Middle frontal gyrus (tissue), 1 donor: ENCODE measurements at regions not wholly inside any gene's neighbourhood (a gene's known extent, or its start where the extent isn't known, plus 50 kb on each side); places are given as distances from the start of the nearest gene placed in this dataset.

Source experiments
- DNase-seq: peaks from one replicate; pipeline ENCODE4 v3.0.0-alpha.2; 2015; ENCODE audit warnings: low spot score; ENCODE audit errors: extremely low spot score

GRCh38 chr12:115648463-115648862, 629.0 kb downstream of the MED13L start:
- DNase-seq, result no peak

GRCh38 chr12:115646210-115646609, 631.3 kb downstream of the MED13L start:
- no peak for DNase-seq

GRCh38 chr12:115640929-115641328, 636.6 kb downstream of the MED13L start:
- DNase-seq, result no peak

GRCh38 chr12:115639648-115640012, 637.9 kb downstream of the MED13L start:
- no peak for DNase-seq

GRCh38 chr12:115638733-115639647, 638.5 kb downstream of the MED13L start:
- DNase-seq, result no peak

GRCh38 chr12:115636546-115636945, 640.9 kb downstream of the MED13L start:
- DNase-seq, result no peak

- DNase-seq, result no peak
Measured at GRCh38 chr12:115632308-115632707, 645.2 kb downstream of the MED13L start.

GRCh38 chr12:115630136-115630535, 647.4 kb downstream of the MED13L start:
- no peak for DNase-seq

GRCh38 chr12:115626210-115626609, 651.3 kb downstream of the MED13L start:
- no peak for DNase-seq

- no peak for DNase-seq
Measured at GRCh38 chr12:115623764-115624334, 653.6 kb downstream of the MED13L start.

- no peak for DNase-seq
Measured at GRCh38 chr12:115623275-115623674, 654.2 kb downstream of the MED13L start.

GRCh38 chr12:115620816-115621215, 656.7 kb downstream of the MED13L start:
- no peak for DNase-seq

- no peak for DNase-seq
Measured at GRCh38 chr12:115619889-115620288, 657.6 kb downstream of the MED13L start.

GRCh38 chr12:115619061-115619460, 658.4 kb downstream of the MED13L start:
- DNase-seq, result no peak

GRCh38 chr12:115618105-115618504, 659.4 kb downstream of the MED13L start:
- no peak for DNase-seq

- no peak for DNase-seq
Measured at GRCh38 chr12:115617391-115617790, 660.1 kb downstream of the MED13L start.

- no peak for DNase-seq
Measured at GRCh38 chr12:115611477-115611876, 666.0 kb downstream of the MED13L start.

- DNase-seq, result no peak
Measured at GRCh38 chr12:115609347-115609746, 668.1 kb downstream of the MED13L start.

GRCh38 chr12:115606040-115606439, 671.5 kb downstream of the MED13L start:
- DNase-seq, result no peak

- no peak for DNase-seq
Measured at GRCh38 chr12:115598871-115599811, 678.4 kb downstream of the MED13L start.

GRCh38 chr12:115597157-115597712, 680.3 kb downstream of the MED13L start:
- no peak for DNase-seq
